ENCODE measurements at regions not wholly inside any gene's neighbourhood (a gene's known extent, or its start where the extent isn't known, plus 50 kb on each side); places are given as distances from the start of the nearest gene placed in this dataset.

GRCh38 chr14:30194741-30195148 is 267.1 kb upstream of the PRKD1 start:
- ATAC-seq (no peak), DNase-seq (ENCODE audit: low read depth in 1 of 2, low spot score in 1 of 2) (no peak), FAIRE-seq (no peak)
- CTCF ChIA-PET: no interaction called here
- no peaks in the 10 kb centered on the region for H3K9me3 ChIP-seq
- 0% methylated on average over 2 of the region's 2 CpGs for WGBS (ENCODE audit: missing lambda C conversion rate)
- TF ChIP-seq, protein P1, sequence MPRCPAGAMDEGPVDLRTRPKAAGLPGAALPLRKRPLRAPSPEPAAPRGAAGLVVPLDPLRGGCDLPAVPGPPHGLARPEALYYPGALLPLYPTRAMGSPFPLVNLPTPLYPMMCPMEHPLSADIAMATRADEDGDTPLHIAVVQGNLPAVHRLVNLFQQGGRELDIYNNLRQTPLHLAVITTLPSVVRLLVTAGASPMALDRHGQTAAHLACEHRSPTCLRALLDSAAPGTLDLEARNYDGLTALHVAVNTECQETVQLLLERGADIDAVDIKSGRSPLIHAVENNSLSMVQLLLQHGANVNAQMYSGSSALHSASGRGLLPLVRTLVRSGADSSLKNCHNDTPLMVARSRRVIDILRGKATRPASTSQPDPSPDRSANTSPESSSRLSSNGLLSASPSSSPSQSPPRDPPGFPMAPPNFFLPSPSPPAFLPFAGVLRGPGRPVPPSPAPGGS (IDR thresholded peaks at IDR 0.05): no peak
- TF ChIP-seq MAZ (IDR thresholded peaks at IDR 0.05; ENCODE audit: borderline replicate concordance, low read depth, low read length): no peak
- no peak for TF ChIP-seq GATA3 (IDR thresholded peaks at IDR 0.05; ENCODE audit: borderline replicate concordance)
- no peak for TF ChIP-seq RAD21 (conservative IDR thresholded peaks at IDR 0.05 in 1 of 2, IDR thresholded peaks at IDR 0.05 in 1 of 2)
- TF ChIP-seq TFCP2L1 (CRISPR knock-in tag; IDR thresholded peaks at IDR 0.05): no peak
- no peak for TF ChIP-seq HOXA7 (CRISPR knock-in tag; IDR thresholded peaks at IDR 0.05)
- TF ChIP-seq E2F6 (IDR thresholded peaks at IDR 0.05; ENCODE audit: borderline replicate concordance, low read depth): no peak
- TF ChIP-seq FOSB (CRISPR knock-in tag; IDR thresholded peaks at IDR 0.05): no peak
- TF ChIP-seq BHLHE40 (IDR thresholded peaks at IDR 0.05; ENCODE audit: low read depth, low read length): no peak
- TF ChIP-seq, protein P2, sequence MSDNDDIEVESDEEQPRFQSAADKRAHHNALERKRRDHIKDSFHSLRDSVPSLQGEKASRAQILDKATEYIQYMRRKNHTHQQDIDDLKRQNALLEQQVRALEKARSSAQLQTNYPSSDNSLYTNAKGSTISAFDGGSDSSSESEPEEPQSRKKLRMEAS (IDR thresholded peaks at IDR 0.05): no peak
- TF ChIP-seq JUN (IDR thresholded peaks at IDR 0.05): no peak
- TF ChIP-seq, protein P3, sequence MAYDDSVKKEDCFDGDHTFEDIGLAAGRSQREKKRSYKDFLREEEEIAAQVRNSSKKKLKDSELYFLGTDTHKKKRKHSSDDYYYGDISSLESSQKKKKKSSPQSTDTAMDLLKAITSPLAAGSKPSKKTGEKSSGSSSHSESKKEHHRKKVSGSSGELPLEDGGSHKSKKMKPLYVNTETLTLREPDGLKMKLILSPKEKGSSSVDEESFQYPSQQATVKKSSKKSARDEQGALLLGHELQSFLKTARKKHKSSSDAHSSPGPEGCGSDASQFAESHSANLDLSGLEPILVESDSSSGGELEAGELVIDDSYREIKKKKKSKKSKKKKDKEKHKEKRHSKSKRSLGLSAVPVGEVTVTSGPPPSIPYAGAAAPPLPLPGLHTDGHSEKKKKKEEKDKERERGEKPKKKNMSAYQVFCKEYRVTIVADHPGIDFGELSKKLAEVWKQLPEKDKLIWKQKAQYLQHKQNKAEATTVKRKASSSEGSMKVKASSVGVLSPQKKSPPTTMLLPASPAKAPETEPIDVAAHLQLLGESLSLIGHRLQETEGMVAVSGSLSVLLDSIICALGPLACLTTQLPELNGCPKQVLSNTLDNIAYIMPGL (CRISPR knock-in tag; IDR thresholded peaks at IDR 0.05; ENCODE audit: borderline replicate concordance): no peak
- no peak for TF ChIP-seq ZC3H11A (IDR thresholded peaks at IDR 0.05)
- TF ChIP-seq SREBF2 (IDR thresholded peaks at IDR 0.05): no peak
- no peak for TF ChIP-seq CEBPB (IDR thresholded peaks at IDR 0.05)
- no peak for TF ChIP-seq ZNF302 (CRISPR knock-in tag; IDR thresholded peaks at IDR 0.05)
- H3K27ac ChIP-seq: no peak overlapping the region
- H3K4me1 ChIP-seq: no peaks in the 10 kb centered on the region
- H3K4me2 ChIP-seq: no peak overlapping the region
- no peak overlapping the region for H3K4me3 ChIP-seq
- POLR2A ChIA-PET: no interaction called here

DNA sequence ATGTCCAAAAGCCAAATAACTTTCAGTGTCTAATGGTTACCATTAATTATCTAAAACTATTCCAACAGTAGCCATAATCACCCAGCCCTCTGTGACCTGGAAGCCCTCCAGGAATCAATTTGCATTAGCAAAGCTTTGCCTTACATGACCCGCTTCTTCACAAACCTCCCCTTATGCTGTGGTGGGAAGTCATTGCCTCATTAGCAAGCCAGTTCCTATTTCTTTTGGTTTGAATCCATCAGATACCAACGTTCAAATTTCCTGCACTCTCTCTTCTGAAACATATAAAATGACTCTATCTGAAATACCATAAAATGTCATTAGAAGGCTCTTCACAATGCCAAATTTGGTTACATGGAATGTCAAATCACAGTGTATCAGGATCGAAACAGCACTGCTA is 268.3 kb upstream of the PRKD1 start:
- H3K4me1 ChIP-seq: no peaks in the 10 kb centered on the region
- ATAC-seq: no peak
- CTCF ChIA-PET: interaction anchor here (1.2 kb wide), 1 partner anchor 12 kb away, joined by 3 read pairs; no protein-coding TSS in a partner anchor

More for the DNA sequence above, 268.3 kb upstream of the PRKD1 start:
- Histone ChIP-seq H3K9me3 (no peaks in the 10 kb centered on the region), H3K4me3 (no peak overlapping the region), H3K4me2 (no peak overlapping the region), H3K27ac (no peak overlapping the region)
- DNase-seq (ENCODE audit: low read depth in 1 of 2, low spot score in 1 of 2): no peak
- POLR2A ChIA-PET: no interaction called here
- TF ChIP-seq HES2 (IDR thresholded peaks at IDR 0.05) (no peak), BHLHE40 (IDR thresholded peaks at IDR 0.05; ENCODE audit: low read depth, low read length) (no peak), RAD21 (conservative IDR thresholded peaks at IDR 0.05 in 1 of 2, IDR thresholded peaks at IDR 0.05 in 1 of 2) (no peak), JUNB (IDR thresholded peaks at IDR 0.05) (no peak), HEYL (CRISPR knock-in tag; IDR thresholded peaks at IDR 0.05) (no peak), JUN (IDR thresholded peaks at IDR 0.05) (no peak), EHF (CRISPR knock-in tag; IDR thresholded peaks at IDR 0.05) (no peak), EHMT2 (IDR thresholded peaks at IDR 0.05; ENCODE audit: low read depth) (no peak), NPAS2 (CRISPR knock-in tag; IDR thresholded peaks at IDR 0.05; ENCODE audit: borderline replicate concordance) (no peak)
- TF ChIP-seq, protein P4, sequence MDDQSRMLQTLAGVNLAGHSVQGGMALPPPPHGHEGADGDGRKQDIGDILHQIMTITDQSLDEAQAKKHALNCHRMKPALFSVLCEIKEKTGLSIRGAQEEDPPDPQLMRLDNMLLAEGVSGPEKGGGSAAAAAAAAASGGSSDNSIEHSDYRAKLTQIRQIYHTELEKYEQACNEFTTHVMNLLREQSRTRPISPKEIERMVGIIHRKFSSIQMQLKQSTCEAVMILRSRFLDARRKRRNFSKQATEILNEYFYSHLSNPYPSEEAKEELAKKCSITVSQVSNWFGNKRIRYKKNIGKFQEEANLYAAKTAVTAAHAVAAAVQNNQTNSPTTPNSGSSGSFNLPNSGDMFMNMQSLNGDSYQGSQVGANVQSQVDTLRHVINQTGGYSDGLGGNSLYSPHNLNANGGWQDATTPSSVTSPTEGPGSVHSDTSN (IDR thresholded peaks at IDR 0.05): no peak
- TF ChIP-seq, protein P2 (IDR thresholded peaks at IDR 0.05): no peak
- no peak for FAIRE-seq
- WGBS (ENCODE audit: missing lambda C conversion rate): 28% methylated on average over 3 of the region's 3 CpGs
